NCI-H2196 treated with DMSO at 0.1 percent for 48 hours (cell line): ENCODE measurements at regions not wholly inside any gene's neighbourhood (a gene's known extent, or its start where the extent isn't known, plus 50 kb on each side); places are given as distances from the start of the nearest gene placed in this dataset.
"Not testable (repeated sequence)": the region's sequence is repeated elsewhere in the genome, so short reads cannot be mapped to it uniquely, and the experiment has no call there.

ENCODE experiments used
- DNase-seq: peaks from one replicate; lab custom pipeline; 2025; ENCODE audit not compliant: unreplicated experiment; lab: John Stamatoyannopoulos, UW

DNA sequence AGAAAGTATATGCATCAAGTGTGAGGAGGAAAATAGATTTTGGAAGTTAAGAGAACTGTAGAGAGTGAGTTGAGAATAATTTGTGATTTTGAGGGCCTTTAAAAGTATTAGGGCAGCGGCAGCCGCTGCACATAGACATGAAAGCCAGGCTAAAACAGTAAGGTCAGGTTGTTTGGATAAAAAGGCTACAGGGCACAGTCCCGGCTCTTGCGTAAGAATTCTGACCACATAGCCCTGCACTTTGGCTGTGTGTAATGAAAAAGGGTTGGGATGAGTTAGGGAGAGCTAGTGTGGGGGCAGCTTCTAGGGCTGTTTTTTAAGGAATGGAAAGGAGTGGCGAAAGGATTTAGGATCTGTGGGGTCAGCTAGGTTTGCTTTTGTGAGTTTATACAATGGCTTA, 130.8 kb downstream of the CCDC71L start:
- not testable (repeated sequence) for DNase-seq

DNA sequence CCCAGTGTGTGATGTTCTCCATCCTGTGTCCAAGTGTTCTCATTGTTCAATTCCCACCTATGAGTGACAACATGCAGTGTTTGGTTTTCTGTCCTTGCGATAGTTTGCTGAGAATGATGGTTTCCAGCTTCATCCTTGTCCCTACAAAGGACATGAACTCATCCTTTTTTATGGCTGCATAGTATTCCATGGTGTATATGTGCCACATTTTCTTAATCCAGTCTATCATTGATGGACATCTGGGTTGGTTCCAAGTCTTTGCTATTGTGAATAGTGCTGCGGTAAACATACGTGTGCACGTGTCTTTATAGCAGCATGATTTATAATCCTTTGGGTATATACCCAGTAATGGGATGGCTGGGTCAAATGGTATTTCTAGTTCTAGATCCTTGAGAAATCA, 134.3 kb downstream of the CCDC71L start:
- not testable (repeated sequence) for DNase-seq

DNA sequence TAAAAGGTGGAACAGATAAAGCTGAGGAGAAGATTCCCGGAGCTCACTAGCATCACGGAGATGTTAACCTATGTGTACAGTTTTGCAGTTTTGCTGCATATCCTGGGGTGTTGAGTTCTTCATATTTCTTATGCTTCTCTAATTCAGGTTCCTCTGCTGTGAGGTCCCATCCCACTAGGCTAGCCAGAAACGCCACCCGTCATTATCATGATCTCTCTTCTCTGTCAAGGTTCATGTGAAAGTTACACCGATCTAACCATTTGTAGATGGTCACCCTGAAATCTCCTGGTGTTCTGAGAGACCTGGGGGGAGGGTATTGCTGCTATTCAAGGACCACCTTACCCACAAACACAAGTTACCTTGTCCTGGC, 136.3 kb downstream of the CCDC71L start:
- no peak for DNase-seq

DNA sequence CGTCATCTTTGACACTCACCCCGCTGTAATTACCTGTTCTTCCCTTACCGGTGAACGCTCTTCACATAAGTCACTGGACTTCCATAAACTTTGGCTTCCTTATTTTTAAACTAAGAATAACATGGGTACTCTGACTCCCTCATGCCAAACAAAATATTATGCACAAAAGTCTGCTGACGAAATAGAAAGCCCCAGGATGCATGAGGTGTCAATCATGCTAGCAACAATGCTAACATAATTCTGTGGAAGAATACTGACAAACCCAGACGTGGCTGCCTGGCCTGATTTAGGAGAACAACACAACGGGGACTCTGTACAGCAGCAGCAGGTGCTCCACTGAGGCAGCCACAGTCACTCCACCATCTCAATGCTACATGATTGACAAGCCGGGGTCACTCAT, 137.5 kb downstream of the CCDC71L start:
- no peak for DNase-seq

DNA sequence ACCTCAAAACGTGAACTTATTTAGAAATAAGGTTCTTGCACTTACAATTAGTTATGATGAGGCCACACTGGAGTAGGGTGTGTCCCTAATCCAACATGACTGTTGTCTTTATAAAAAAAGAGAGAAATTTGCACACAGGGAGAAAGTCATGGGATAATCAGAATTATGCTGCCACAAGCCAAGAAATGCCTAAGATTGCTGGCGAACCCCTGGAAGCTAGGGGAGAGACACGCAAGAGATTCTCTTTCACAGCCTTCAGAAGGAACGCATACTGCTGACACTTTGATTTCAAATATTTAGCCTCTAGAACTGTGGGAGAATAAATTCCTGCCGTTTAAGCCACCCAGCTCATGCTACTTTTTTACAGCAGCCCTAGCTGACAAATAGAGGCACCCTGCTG, 138.3 kb downstream of the CCDC71L start:
- no peak for DNase-seq

DNA sequence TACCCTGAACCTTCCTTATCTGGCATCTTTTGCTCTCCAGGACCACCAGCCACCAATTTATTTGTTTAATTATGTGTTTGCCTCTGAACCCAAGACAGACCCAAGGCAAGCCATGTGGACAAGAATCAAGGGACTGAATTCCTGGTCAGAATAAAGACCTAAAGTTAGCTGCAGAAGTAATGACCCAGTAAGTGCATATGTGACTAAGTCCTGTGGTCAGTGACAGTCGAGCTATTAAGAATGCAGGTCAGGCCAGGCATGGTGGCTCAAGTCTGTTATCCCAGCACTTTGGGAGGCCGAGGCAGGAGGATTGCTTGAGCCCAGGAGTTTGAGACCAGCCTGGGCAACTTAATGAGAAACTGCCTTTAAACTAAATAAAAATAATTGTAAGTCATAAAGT, 139.4 kb downstream of the CCDC71L start:
- DNase-seq: no peak

DNA sequence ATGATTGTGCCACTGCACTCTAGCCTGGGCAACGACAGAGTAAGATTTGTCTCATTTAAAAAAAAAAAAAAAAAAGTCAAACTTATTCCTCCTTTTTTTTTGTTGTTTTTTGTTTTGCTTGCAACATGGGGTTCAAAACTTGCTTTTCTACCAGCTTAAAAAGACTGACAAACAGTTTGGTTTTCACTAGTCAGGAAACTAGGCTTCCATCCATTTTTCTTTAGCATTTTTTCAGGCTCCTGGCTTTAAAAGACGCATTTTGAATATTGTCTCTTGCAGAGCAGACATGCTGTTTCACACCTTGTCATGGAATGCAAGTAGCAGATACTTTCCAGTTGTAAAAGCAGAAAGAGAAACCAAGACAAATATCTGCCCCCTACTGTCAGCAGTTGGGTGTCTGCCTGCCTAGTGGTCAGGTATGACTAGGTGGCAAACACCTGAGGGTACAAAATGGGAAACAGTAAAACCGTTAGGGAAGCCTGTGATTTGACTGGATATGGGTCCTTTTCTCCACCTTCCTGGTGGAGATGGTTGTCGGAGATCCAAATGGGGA, 139.9 kb downstream of the CCDC71L start:
- DNase-seq: no peak

DNA sequence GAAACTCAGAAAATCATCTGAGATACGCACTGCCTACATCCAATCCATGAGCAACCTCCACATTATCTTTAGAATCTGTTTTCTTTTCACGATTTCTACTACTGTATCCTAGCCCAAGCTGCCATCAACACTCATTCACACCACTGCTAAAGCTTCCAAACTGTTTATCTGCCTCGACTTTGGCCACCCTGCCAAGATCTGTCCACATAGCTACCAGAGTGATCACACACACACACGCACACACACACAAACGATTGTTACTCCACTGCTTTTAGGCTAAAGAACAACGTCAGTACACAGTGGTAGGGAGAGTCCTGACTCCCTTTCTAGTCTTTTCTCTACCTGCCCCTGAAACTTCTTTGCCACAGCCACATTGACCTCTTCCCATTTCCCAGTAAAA, 142.0 kb downstream of the CCDC71L start:
- no peak for DNase-seq

DNA sequence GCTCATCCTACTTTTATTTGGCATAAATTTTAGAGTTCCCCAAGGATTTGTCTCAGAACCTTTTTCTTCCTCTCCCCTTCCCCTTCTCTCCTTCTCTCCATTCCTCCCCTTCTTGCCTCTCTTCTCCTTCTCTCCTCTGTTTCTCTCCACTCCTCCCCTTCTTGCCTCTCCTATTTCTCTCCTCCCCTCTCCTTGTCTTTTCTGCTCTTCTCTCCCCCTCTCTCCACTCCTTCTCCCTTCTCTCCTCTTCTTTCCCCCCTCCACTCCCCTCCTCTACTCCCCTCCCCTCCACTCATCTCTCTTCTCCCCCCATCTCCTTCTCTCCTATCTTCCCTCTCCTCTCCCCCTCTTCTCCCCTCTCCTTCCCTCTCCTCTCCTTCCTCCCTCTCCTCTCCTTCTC, 142.7 kb downstream of the CCDC71L start:
- DNase-seq: no peak

DNA sequence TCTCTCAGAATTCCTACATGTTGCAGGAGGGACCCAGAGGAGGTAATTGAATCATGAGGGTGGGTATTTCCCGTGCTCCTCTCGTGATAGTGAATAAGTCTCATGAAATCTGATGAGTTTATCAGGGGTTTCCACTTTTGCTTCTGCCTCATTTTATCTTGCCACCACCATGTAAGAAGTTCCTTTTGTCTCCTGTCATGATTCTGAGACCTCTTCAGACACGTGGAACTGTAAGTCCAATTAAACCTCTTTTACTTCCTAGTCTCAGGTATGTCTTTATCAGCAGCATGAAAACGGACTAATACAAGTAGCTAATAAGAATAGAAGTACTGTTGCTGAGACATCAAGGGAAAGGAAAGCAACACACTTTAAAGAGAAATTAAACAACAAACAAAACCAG, 143.4 kb downstream of the CCDC71L start:
- DNase-seq: no peak

DNA sequence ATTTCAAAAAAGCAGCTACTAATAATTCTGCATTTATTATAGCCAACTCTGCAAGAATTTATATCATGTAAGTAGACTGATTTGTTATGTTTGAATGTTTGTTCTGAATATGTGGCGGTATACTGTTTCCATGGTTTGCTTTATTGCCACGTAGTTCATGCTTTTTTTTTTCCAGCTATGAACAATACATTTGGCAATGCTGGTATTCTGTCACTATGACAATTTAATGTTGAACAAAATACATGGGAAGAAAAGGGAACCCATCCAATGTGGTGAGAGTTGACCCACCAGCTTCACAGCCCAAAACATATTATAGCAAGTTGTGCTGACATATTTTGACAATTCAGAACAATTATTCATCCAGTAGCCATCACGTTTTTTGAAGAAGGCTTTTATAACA, 145.6 kb downstream of the CCDC71L start:
- no peak for DNase-seq

DNA sequence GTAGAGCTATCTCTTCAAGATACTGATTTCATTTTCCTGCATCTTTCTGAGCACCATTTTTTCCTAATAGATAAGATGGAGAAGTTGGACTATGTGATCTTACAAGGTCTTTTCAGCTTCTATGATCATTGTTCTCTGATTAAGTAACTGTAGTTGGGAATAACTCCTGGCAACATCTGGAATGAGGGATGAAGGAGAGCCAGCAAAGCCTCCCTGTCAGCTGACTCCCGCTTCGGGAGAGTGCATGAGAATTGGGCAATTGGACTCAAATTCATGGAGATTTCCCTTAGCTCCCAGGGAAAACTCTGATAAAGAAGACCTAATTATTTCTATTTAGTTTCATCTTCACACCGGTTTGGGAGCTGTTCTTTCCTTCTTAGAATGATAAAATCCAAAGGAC, 146.1 kb downstream of the CCDC71L start:
- no peak for DNase-seq

DNA sequence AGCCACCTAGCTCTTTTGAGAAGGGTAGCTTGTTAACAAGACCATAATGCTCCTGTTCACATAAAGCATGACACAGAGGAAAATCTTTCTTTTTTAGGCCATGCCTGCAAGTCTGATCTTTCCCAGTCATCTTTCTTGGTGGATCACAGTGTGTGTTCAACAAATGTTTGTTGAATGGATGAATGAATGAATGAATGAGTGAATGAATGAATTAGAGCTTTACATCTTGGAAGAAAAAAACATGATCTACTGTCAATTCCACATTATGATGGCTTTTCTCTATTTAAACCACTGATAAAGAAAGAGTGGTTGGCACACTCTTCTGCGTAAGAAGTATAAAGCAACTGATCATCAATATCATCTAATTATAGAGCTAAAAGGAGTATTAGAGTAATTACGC, 148.7 kb downstream of the CCDC71L start:
- DNase-seq: no peak

DNA sequence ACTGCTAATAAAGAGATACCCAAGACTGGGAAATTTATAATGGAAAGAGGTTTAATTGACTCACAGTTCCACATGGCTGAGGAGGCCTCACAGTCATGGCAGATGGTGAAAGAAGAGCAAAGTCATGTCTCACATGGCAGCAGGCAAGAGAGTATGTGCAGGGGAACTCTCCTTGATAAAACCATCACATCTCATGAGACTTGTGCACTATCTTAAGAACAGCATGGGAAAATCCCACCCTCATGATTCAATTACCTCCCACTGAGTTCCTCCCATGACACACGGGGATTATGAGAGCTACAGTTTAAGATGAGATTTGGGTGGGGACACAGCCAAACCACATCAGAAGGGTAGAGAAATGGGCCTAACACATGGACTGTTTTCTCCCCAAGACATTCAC, 156.3 kb downstream of the CCDC71L start:
- DNase-seq: no peak

DNA sequence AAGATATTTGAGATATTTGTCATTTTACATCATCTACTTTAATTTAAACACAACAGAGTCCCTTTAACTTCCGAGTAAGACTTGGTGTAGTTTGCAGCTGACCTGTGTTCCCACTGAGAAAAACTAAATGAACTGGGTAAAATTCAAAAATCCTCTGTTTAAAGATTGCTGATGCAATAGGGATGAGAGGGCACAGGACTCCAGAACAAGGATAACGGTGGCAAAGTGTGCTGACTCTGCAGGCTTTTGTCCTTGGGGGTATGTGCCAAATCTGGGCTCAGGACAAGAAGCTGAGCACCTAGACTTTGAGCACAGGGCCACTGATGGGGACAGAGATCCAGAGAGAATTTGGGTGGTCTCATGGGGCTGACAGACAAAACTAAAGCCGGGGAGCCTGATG, 156.8 kb downstream of the CCDC71L start:
- no peak for DNase-seq

DNA sequence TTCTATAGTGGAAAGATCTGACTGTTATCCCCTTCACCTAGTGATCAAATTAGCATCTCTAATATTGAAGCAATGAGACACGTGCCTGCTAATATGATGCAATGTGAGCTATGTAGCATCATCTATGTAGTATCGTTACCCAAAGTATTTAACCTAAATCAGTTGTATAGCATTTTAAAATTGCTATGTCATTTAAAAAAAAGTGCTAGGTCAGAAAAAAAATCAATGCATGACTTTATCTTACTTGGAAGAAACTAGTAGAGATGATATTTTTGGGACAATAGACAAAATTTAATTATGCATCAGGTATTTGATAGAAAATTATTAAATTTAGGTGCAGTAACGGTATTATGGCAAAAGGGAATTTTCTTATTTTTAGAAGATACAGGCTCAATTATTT, 157.3 kb downstream of the CCDC71L start:
- DNase-seq: no peak

DNA sequence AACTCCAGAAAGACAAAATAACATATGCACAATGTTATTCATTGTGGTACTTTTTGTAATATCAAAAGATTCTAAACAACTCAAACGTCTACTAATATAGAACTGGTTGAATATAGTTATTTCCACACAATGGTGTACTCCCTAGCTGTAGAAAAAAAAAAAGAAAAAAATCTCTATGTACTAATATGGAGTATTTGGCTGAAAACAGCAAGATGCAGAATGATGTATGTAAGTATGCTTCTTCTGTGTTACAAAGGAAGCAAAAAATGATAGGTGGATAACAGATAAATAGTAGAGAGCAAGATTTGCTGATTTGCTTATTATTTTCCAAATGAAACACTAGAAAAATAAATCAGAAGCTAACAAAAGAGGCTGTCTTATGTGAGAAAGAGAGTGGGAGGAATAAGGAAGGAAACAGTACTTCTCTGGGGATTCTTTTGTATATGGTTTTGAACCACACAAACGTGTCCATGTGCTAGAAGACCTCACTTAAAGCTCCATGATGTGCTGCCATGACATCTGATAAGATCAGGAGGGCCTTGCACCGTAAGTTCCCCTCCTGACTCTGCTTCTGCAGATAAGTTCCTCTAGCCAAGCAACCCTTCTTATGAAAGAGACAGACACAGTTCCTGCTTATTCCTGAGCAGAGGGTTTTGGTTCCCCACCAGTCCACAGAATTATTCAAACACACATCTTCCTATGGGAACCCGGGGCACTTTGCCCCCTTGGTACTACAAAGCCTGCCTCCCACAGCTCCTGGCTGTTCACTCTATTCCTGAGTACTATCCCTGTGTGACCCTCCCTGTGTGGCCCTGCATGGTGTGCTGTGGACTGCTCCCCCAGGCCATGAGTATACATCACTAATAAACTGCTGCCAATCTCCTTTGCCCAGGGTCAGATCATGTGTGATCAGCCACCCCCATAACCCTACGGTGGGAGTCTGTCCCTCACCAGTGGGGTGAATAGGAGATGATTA, 159.1 kb downstream of the CCDC71L start:
- DNase-seq: no peak

DNA sequence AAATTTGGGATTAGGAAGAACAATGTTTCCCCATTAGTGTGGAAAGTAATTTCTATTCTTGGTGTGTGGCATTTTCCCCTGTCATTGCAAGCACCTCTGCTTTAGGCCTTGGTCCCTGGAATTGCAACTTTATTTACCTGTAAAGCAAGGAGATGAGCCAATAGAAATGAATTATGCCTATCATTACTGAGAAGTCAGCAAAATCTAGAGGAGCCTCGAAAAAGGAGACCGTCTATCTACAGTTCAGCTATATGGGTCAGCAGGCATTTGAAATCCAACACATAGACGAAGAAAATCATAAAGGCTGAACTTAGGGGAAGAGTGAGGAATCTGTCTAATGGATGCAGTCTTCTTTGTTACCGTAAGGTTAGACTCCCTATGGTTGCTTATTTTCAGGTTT, 161.1 kb downstream of the CCDC71L start:
- DNase-seq: no peak

DNA sequence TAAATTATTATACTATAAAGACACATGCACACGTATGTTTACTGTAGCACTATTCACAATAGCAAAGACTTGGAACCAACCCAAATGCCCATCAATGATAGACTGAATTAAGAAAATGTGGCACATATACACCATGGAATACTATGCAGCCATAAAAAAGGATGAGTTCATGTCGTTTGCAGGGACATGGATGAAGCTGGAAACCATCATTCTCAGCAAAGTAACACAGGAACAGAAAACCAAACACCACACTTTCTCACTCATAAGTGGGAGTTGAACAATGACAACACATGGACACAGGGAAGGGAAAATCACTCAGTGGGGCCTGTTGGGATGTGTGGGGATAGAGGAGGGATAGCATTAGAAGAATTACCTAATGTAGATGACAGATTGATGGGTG, 163.0 kb downstream of the CCDC71L start:
- DNase-seq: not testable (repeated sequence)

DNA sequence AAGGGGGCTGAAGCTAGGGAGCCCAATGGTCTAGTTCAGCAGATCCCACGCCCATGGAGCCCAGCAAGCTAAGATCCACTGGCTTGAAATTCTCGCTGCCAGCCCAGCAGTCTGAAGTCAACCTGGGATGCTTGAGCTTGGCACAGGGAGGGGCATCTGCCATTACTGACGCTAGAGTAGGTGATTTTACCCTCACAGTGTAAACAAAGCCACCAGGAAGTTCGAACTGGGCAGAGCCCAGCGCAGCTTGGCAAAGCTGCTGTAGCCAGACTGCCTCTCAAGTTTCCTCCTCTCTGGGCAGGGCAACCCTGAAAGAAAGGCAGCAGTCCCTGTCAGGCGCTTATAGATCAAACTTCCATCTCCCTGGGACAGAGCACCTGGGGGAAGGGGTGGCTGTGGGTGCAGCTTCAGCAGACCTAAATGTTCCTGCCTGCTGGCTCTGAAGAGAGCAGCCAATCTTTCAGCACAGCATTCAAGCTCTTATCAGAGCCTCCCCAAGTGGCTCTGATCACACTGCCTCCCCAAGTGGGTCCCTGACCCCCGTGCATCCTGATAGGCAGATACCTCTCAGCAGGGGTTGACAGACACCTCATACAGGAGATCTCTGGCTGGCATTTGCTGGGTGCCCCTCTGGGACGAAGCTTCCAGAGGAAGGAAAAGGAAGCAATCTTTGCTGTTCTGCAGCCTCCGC, 167.8 kb downstream of the CCDC71L start:
- DNase-seq: no peak

DNA sequence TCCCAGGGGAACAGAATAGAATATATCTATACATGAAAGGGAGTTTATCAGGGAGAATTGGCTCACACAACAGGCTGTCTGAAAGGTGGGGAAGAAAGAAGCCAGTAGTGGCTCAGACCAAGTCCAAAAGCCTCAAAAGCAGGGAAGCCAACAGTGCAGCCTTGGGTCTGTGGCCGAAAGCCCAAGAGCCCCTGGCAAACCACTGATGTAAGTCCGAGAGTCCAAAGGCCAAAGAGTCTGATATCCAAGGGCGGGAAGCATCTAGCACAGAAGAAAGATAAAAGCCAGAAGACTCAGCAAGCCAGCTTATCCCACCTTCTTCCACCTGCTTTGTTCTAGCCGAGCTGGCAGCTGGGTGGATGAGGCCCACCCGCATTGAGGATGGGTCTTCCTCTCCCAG, 172.5 kb downstream of the CCDC71L start:
- DNase-seq: no peak

DNA sequence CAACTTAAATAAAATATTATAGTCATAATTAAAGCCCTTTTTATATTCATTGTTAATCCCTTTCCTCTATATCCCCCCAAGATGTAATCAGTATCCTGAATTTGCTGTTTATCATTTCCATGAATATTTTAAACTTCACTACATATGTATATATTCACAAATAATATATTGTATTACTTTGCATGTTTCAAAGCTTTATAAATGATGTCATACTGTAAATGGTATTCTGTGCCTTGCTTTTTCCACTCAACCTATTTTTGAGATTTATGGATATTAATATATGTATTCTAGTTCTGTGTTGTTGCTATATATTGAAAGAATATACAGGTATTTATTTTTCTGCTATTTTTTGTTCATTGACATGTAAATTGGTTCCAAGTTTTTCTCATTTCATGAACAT, 173.1 kb downstream of the CCDC71L start:
- DNase-seq: no peak
